ENCODE measurements at regions not wholly inside any gene's neighbourhood (a gene's known extent, or its start where the extent isn't known, plus 50 kb on each side); places are given as distances from the start of the nearest gene placed in this dataset.
"Not testable (repeated sequence)": the region's sequence is repeated elsewhere in the genome, so short reads cannot be mapped to it uniquely, and the experiment has no call there.

- DNase-seq (ENCODE audit: low spot score) (no peak), ATAC-seq (no peak)
These were observed 201.1 kb downstream of the VAPA start for GRCh38 chr18:10114717-10115463.

- ATAC-seq (no peak), DNase-seq (ENCODE audit: low spot score) (no peak)
These were observed 202.8 kb downstream of the VAPA start for GRCh38 chr18:10116574-10116973.

- ATAC-seq (no peak), DNase-seq (ENCODE audit: low spot score) (no peak)
These were observed 205.7 kb downstream of the VAPA start for GRCh38 chr18:10119528-10119927.

GRCh38 chr18:10119991-10120390, 206.2 kb downstream of the VAPA start:
- DNase-seq (ENCODE audit: low spot score) (no peak), ATAC-seq (no peak)

GRCh38 chr18:10120622-10121021, 206.8 kb downstream of the VAPA start:
- no peak for DNase-seq (ENCODE audit: low spot score)
- no peak for ATAC-seq

GRCh38 chr18:10121028-10121427, 207.2 kb downstream of the VAPA start:
- no peak for ATAC-seq
- DNase-seq (ENCODE audit: low spot score): no peak

- no peak for ATAC-seq
- DNase-seq (ENCODE audit: low spot score): no peak
These were observed 208.1 kb downstream of the VAPA start for GRCh38 chr18:10121786-10122515.

GRCh38 chr18:10122988-10123950, 209.5 kb downstream of the VAPA start:
- ATAC-seq: no peak
- DNase-seq (ENCODE audit: low spot score): no peak

GRCh38 chr18:10124071-10124470, 210.3 kb downstream of the VAPA start:
- DNase-seq (ENCODE audit: low spot score): no peak
- ATAC-seq: no peak

GRCh38 chr18:10124557-10124956, 210.7 kb downstream of the VAPA start:
- ATAC-seq (no peak), DNase-seq (ENCODE audit: low spot score) (no peak)

- ATAC-seq: no peak
These were observed 211.2 kb downstream of the VAPA start for GRCh38 chr18:10124967-10125366.

GRCh38 chr18:10127729-10128128, 213.9 kb downstream of the VAPA start:
- no peak for ATAC-seq

More at GRCh38 chr18:10124967-10125366, 211.2 kb downstream of the VAPA start:
- no peak for DNase-seq (ENCODE audit: low spot score)

GRCh38 chr18:10128921-10129501, 215.2 kb downstream of the VAPA start:
- DNase-seq (ENCODE audit: low spot score): no peak
- no peak for ATAC-seq

More at GRCh38 chr18:10127729-10128128, 213.9 kb downstream of the VAPA start:
- no peak for DNase-seq (ENCODE audit: low spot score)

- ATAC-seq (no peak), DNase-seq (ENCODE audit: low spot score) (no peak)
These were observed 216.8 kb downstream of the VAPA start for GRCh38 chr18:10130606-10131005.

GRCh38 chr18:10131081-10131459, 217.3 kb downstream of the VAPA start:
- no peak for ATAC-seq
- DNase-seq (ENCODE audit: low spot score): no peak

- DNase-seq (ENCODE audit: low spot score) (no peak), ATAC-seq (peak; percentile 72)
These were observed 217.9 kb downstream of the VAPA start for GRCh38 chr18:10131460-10132395.

- no peak for DNase-seq (ENCODE audit: low spot score)
- ATAC-seq: no peak
These were observed 219.7 kb downstream of the VAPA start for GRCh38 chr18:10133516-10133915.

- DNase-seq (ENCODE audit: low spot score) (no peak), ATAC-seq (no peak)
These were observed 220.4 kb downstream of the VAPA start for GRCh38 chr18:10134204-10134603.

- DNase-seq (ENCODE audit: low spot score); ATAC-seq: not testable (repeated sequence)
These were observed 220.9 kb downstream of the VAPA start for GRCh38 chr18:10134749-10135148.

Measured in left lobe of liver (tissue), 2 donors.